Neuron (in vitro differentiated cells): ENCODE measurements at regions not wholly inside any gene's neighbourhood (a gene's known extent, or its start where the extent isn't known, plus 50 kb on each side); places are given as distances from the start of the nearest gene placed in this dataset.

Experiments
- H2AFZ ChIP-seq: one replicate; pipeline ENCODE4 v1.6.1; 2013; ENCODE audit warnings: low read depth, mild to moderate bottlenecking, inconsistent platforms, low read length, moderate library complexity
- H3K27me3 ChIP-seq: one replicate; pipeline ENCODE4 v1.6.1; 2013; ENCODE audit warnings: low read length; ENCODE audit not compliant: insufficient read depth
- H3K36me3 ChIP-seq: one replicate; pipeline ENCODE4 v1.6.1; 2013; ENCODE audit warnings: low read length; ENCODE audit not compliant: insufficient read depth
- H3K4me1 ChIP-seq: one replicate; pipeline ENCODE4 v1.6.1; 2013; ENCODE audit warnings: low read length; ENCODE audit not compliant: insufficient read depth
- H3K4me3 ChIP-seq: 2 replicates; pipeline ENCODE4 v1.5.1; 2013; ENCODE audit warnings: mild to moderate bottlenecking, low read length, moderate library complexity
- H3K9me3 ChIP-seq: one replicate; pipeline ENCODE4 v1.6.1; 2013; ENCODE audit warnings: low read length

GRCh38 chr4:133493776-133494175 is 344.7 kb downstream of the PCDH10 start:
- Histone ChIP-seq H3K9me3 (no peaks in the 10 kb centered on the region), H3K36me3 (no peaks in the 10 kb centered on the region), H2AFZ (no peak overlapping the region), H3K4me1 (no peaks in the 10 kb centered on the region), H3K27me3 (no peaks in the 10 kb centered on the region), H3K4me3 (no peak overlapping the region)

GRCh38 chr4:133493241-133493640 is 344.1 kb downstream of the PCDH10 start:
- Histone ChIP-seq H3K27me3 (no peaks in the 10 kb centered on the region), H2AFZ (no peak overlapping the region), H3K4me3 (no peak overlapping the region), H3K36me3 (no peaks in the 10 kb centered on the region), H3K9me3 (no peaks in the 10 kb centered on the region), H3K4me1 (no peaks in the 10 kb centered on the region)

- H3K27me3 ChIP-seq: no peaks in the 10 kb centered on the region
- H2AFZ ChIP-seq: no peak overlapping the region
- no peaks in the 10 kb centered on the region for H3K4me1 ChIP-seq
- H3K4me3 ChIP-seq: no peak overlapping the region
- H3K36me3 ChIP-seq: no peaks in the 10 kb centered on the region
- H3K9me3 ChIP-seq: no peaks in the 10 kb centered on the region
These were observed 335.2 kb downstream of the PCDH10 start for GRCh38 chr4:133484287-133484686.

- Histone ChIP-seq H3K27me3 (no peaks in the 10 kb centered on the region), H3K36me3 (no peaks in the 10 kb centered on the region), H3K9me3 (no peaks in the 10 kb centered on the region), H3K4me3 (no peak overlapping the region), H2AFZ (no peak overlapping the region), H3K4me1 (no peaks in the 10 kb centered on the region)
These were observed 334.6 kb downstream of the PCDH10 start for GRCh38 chr4:133483600-133484246.

- Histone ChIP-seq H3K4me3 (no peak overlapping the region), H2AFZ (no peak overlapping the region), H3K9me3 (no peaks in the 10 kb centered on the region), H3K36me3 (no peaks in the 10 kb centered on the region), H3K27me3 (no peaks in the 10 kb centered on the region), H3K4me1 (peaks cover 4% of the 10 kb centered on the region)
These were observed 327.0 kb downstream of the PCDH10 start for GRCh38 chr4:133476063-133476462.

DNA sequence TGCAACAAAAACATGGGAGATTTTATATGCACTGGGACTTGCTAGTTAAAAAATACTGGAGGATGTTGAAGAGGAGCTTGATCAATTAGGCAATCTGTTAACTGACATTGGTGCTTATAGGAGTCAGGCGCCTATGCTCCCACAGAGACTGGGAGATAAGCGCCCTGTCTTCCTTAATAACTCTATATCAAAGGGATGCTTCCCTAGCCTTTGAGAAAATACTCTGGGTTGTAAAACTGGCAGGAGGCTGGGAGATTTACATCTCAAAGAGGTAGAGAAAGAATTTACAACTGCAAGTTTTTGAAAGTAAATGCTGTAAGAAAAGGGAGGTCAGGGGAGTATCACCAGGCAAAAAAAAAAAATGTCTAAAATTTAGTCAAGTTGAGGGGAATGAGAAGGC is 325.4 kb downstream of the PCDH10 start:
- Histone ChIP-seq H3K27me3 (no peaks in the 10 kb centered on the region), H3K4me1 (peaks cover 4% of the 10 kb centered on the region), H3K36me3 (no peaks in the 10 kb centered on the region), H3K4me3 (no peak overlapping the region), H3K9me3 (no peaks in the 10 kb centered on the region), H2AFZ (no peak overlapping the region)

DNA sequence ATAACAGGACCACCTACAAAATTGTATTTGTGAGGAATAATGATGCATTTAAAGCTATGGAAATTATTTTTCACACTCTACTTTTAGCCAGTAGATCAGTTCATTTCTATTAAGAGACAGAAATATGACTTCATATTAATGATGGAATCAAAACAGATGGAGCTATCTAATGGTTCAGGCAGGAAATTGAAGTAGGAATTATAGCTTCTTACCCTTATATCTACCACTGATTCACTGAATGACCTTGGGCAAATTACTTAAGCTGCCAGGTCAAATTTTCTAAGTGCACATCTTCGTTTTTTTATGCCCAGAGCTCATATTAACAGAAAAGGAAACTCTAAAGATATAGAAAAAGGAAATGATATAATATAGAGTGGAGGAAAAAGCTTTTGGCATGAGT is 323.1 kb downstream of the PCDH10 start:
- Histone ChIP-seq H2AFZ (no peak overlapping the region), H3K4me3 (no peak overlapping the region), H3K27me3 (no peaks in the 10 kb centered on the region), H3K4me1 (peaks cover 9% of the 10 kb centered on the region), H3K9me3 (no peaks in the 10 kb centered on the region), H3K36me3 (no peaks in the 10 kb centered on the region)

GRCh38 chr4:133467290-133467947 is 318.3 kb downstream of the PCDH10 start:
- no peaks in the 10 kb centered on the region for H3K9me3 ChIP-seq
- peaks cover 9% of the 10 kb centered on the region for H3K4me1 ChIP-seq
- H3K27me3 ChIP-seq: no peaks in the 10 kb centered on the region
- no peak overlapping the region for H3K4me3 ChIP-seq
- H2AFZ ChIP-seq: no peak overlapping the region
- H3K36me3 ChIP-seq: no peaks in the 10 kb centered on the region

- H3K36me3 ChIP-seq: no peaks in the 10 kb centered on the region
- no peaks in the 10 kb centered on the region for H3K27me3 ChIP-seq
- H3K4me3 ChIP-seq: no peak overlapping the region
- H3K9me3 ChIP-seq: no peaks in the 10 kb centered on the region
- H2AFZ ChIP-seq: no peak overlapping the region
- H3K4me1 ChIP-seq: peaks cover 9% of the 10 kb centered on the region
These were observed 315.9 kb downstream of the PCDH10 start for GRCh38 chr4:133465022-133465421.

DNA sequence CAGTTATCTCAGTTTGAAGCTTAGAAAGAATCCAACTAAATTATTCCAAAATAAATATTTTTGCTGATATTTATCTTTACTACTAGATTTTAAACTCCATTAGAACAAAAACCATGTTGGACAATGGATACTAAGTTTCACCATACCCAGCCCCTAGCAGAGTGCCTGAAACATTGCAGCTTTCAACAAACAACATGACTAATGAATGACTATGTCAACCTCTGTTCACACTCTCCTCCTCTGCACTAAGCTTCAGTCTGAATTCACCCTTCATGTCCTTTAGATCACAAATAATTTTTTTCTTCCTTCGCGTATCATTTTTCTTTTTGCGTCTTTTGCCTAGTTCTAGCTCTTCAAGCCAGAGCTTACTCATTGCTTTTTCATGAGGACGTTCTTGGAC is 315.2 kb downstream of the PCDH10 start:
- H3K27me3 ChIP-seq: no peaks in the 10 kb centered on the region
- no peak overlapping the region for H3K4me3 ChIP-seq
- no peaks in the 10 kb centered on the region for H3K9me3 ChIP-seq
- H2AFZ ChIP-seq: no peak overlapping the region
- no peaks in the 10 kb centered on the region for H3K36me3 ChIP-seq
- H3K4me1 ChIP-seq: peaks cover 9% of the 10 kb centered on the region

DNA sequence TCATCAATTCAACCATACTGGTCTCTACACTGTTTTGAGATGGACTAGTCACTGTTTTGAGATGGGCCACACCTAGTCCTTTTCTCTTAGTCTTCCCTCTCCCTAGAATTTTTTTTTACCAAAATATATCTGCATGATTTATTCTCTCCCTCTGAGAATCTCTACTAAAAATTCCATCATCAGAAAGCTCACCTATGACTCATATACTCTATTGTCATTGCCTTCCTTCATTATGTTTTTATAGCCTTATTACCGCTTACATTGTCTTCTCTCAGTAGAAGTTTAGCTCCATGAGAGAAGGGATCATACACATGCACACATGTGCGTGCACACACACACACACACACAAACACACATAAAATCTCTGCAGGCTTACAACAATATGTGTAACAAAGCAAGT is 303.6 kb downstream of the PCDH10 start:
- no peaks in the 10 kb centered on the region for H3K27me3 ChIP-seq
- H2AFZ ChIP-seq: no peak overlapping the region
- no peaks in the 10 kb centered on the region for H3K36me3 ChIP-seq
- H3K4me1 ChIP-seq: no peaks in the 10 kb centered on the region
- H3K4me3 ChIP-seq: no peak overlapping the region
- no peaks in the 10 kb centered on the region for H3K9me3 ChIP-seq

- no peak overlapping the region for H2AFZ ChIP-seq
- peaks cover 1% of the 10 kb centered on the region for H3K4me1 ChIP-seq
- H3K9me3 ChIP-seq: no peaks in the 10 kb centered on the region
- H3K36me3 ChIP-seq: no peaks in the 10 kb centered on the region
- H3K27me3 ChIP-seq: no peaks in the 10 kb centered on the region
- H3K4me3 ChIP-seq: no peak overlapping the region
These were observed 301.7 kb downstream of the PCDH10 start for GRCh38 chr4:133450813-133451212.

- H3K4me1 ChIP-seq: no peaks in the 10 kb centered on the region
- no peaks in the 10 kb centered on the region for H3K27me3 ChIP-seq
- H3K9me3 ChIP-seq: no peaks in the 10 kb centered on the region
- H3K36me3 ChIP-seq: no peaks in the 10 kb centered on the region
- H3K4me3 ChIP-seq: no peak overlapping the region
- no peak overlapping the region for H2AFZ ChIP-seq
These were observed 291.3 kb downstream of the PCDH10 start for GRCh38 chr4:133440404-133440803.

DNA sequence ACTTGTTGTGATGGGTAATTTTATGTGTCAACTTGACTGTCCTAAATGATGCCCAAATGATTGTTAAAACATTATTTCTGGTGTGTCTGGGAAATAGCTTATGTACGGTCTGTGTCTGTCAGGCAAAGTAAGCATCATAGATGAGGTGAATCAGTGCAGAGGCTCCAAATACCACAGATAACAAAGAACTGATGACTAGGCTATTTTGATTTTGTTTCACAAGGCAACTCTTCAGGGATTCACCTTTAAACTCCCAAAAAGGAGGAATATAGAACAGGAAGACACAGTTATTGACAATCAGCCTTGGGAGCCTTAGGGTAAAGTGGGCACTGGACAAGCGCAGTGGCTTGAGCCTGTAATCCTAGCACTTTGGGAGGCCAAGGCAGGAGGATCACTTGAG is 290.7 kb downstream of the PCDH10 start:
- Histone ChIP-seq H3K9me3 (no peaks in the 10 kb centered on the region), H3K36me3 (no peaks in the 10 kb centered on the region), H3K4me1 (no peaks in the 10 kb centered on the region), H3K27me3 (no peaks in the 10 kb centered on the region), H2AFZ (no peak overlapping the region), H3K4me3 (no peak overlapping the region)
